Panc1 (cell line): ENCODE measurements at regions not wholly inside any gene's neighbourhood (a gene's known extent, or its start where the extent isn't known, plus 50 kb on each side); places are given as distances from the start of the nearest gene placed in this dataset.

Experiments
- ATAC-seq: fragments of 200-7000 bp; cut with Tn5 transposase; 2 replicates; pipeline ENCODE4 v1.9.1; 2020; ENCODE audit warnings: mild to moderate bottlenecking, moderate library complexity
- BruUV-seq: library from RNA; stranded (reverse); fragments of 400-500 nt; replicated peaks from 2 replicates; lab custom pipeline; 2021; lab: Mats Ljungman, UMichigan
- CTCF ChIA-PET: fragments of 300-600 bp; sonication (Branson Sonifier 250); formaldehyde crosslinking; loops from one replicate; lab custom pipeline; 2022; ENCODE audit warnings: antibody characterized with exemption; lab: Charles Lee
- POLR2A ChIA-PET: fragments of 300-600 bp; sonication (Branson Sonifier 250); formaldehyde crosslinking; loops from one replicate; lab custom pipeline; 2022; ENCODE audit warnings: antibody characterized with exemption; lab: Charles Lee
- DNase-seq: peaks from one replicate; pipeline ENCODE4 v3.0.0-alpha.2; 2010; ENCODE audit warnings: low read depth, low spot score
- H3K27ac ChIP-seq: 2 replicates; pipeline ENCODE4 v1.5.1; 2011; ENCODE audit warnings: mild to moderate bottlenecking, low read length, inconsistent platforms
- H3K27me3 ChIP-seq: fragments of 200-500 bp; sonication (Bioruptor generic); 2 replicates; pipeline ENCODE4 v1.6.0; 2014; ENCODE audit warnings: low read length, inconsistent platforms; ENCODE audit not compliant: control insufficient read depth, insufficient read depth
- H3K36me3 ChIP-seq: fragments of 200-500 bp; sonication (Bioruptor generic); 2 replicates; pipeline ENCODE4 v1.5.1; 2014; ENCODE audit warnings: inconsistent platforms, mild to moderate bottlenecking, low read length, moderate library complexity; ENCODE audit not compliant: control insufficient read depth, insufficient read depth
- H3K4me1 ChIP-seq: 2 replicates; pipeline ENCODE4 v1.5.1; 2011; ENCODE audit warnings: inconsistent platforms, mild to moderate bottlenecking, low read length, moderate library complexity; ENCODE audit not compliant: control insufficient read depth, insufficient read depth
- H3K4me3 ChIP-seq, 2 experiments: 2 replicates each; pipeline ENCODE4 v1.5.1; 2011 to 2012; ENCODE audit warnings: low read depth in 2 of 2, low read length in 2 of 2, mild to moderate bottlenecking in 2 of 2, inconsistent platforms in 1 of 2, moderate library complexity in 1 of 2
- H3K9me3 ChIP-seq: fragments of 200-500 bp; sonication (Bioruptor generic); 2 replicates; pipeline ENCODE4 v1.5.1; 2014; ENCODE audit warnings: low read depth, mild to moderate bottlenecking, inconsistent platforms, low read length, moderate library complexity; ENCODE audit not compliant: control insufficient read depth, insufficient read depth
- CTCF ChIP-seq: fragments of 450-650 bp; IDR thresholded peaks from 2 replicates; pipeline ENCODE4 v1.5.1; 2017; ENCODE audit warnings: mild to moderate bottlenecking
- POLR2AphosphoS5 ChIP-seq: IDR thresholded peaks from 2 replicates; pipeline ENCODE4 v1.6.1; 2012; ENCODE audit warnings: mild to moderate bottlenecking, low read depth, low read length, moderate library complexity
- REST ChIP-seq, 2 experiments: IDR thresholded peaks; 2 replicates each; pipeline ENCODE4 v1.6.1; 2011 to 2012; ENCODE audit warnings: low read depth in 2 of 2, control low read depth in 1 of 2, low read length in 1 of 2, mild to moderate bottlenecking in 1 of 2, moderate library complexity in 1 of 2; ENCODE audit not compliant: insufficient read depth in 1 of 2
- SIN3A ChIP-seq: IDR thresholded peaks from 2 replicates; pipeline ENCODE4 v1.6.1; 2012; ENCODE audit warnings: low read depth, mild to moderate bottlenecking, low read length, moderate library complexity, borderline replicate concordance; ENCODE audit not compliant: insufficient read depth
- TCF7L2 ChIP-seq: IDR thresholded peaks from 2 replicates; pipeline ENCODE4 v1.6.1; 2011; ENCODE audit warnings: mild to moderate bottlenecking, low read depth, low read length, inconsistent platforms
- in situ Hi-C: cut with HindIII; loops from 2 replicates; pipeline ENCODE4 v1.10.0; 2016; ENCODE audit warnings: low sequenced_read_pairs, low pct_unique_long_range_greater_than_20kb
- intact Hi-C: fragments of 100-400 bp; cut with micrococcal nuclease; formaldehyde crosslinking; loops from one replicate; pipeline ENCODE4 v1.10.0; 2022; ENCODE audit not compliant: unreplicated experiment

GRCh38 chr3:159845737-159846136 is 142.9 kb upstream of the IL12A start:
- no peaks in the 10 kb centered on the region for H3K9me3 ChIP-seq
- ChIA-PET CTCF (no interaction called here), POLR2A (no interaction called here)
- no peak for DNase-seq
- H3K4me1 ChIP-seq, result no peaks in the 10 kb centered on the region; the same call in 1 of the 2 replicates
- H3K4me3 ChIP-seq, result no peak overlapping the region
- intact Hi-C loops (no loop called here), in situ Hi-C loops (no loop called here)
- no peaks in the 10 kb centered on the region for H3K36me3 ChIP-seq
- BruUV-seq, result no TSS peak
- TF ChIP-seq CTCF (no peak), POLR2AphosphoS5 (no peak), REST (IDR thresholded peaks at IDR 0.05; ENCODE audit: insufficient read depth in 1 of 2, low read depth in 2 of 2, low read length in 1 of 2) (no peak)
- no peaks in the 10 kb centered on the region for H3K27me3 ChIP-seq
- H3K27ac ChIP-seq, result no peak overlapping the region
- no peak for ATAC-seq

GRCh38 chr3:159846255-159846654 is 142.4 kb upstream of the IL12A start:
- Histone ChIP-seq H3K4me3 (no peak overlapping the region), H3K27me3 (no peaks in the 10 kb centered on the region), H3K27ac (no peak overlapping the region), H3K36me3 (no peaks in the 10 kb centered on the region), H3K9me3 (no peaks in the 10 kb centered on the region), H3K4me1 (no peaks in the 10 kb centered on the region)
- ChIA-PET CTCF (no interaction called here), POLR2A (no interaction called here)
- no peak for DNase-seq
- ATAC-seq, result no peak
- intact Hi-C loops, result no loop called here
- in situ Hi-C loops, result no loop called here
- BruUV-seq, result no TSS peak
- TF ChIP-seq SIN3A, result no peak

GRCh38 chr3:159848348-159849118 is 140.1 kb upstream of the IL12A start:
- POLR2A ChIA-PET, result interaction anchor here (0.5 to 0.9 kb wide), 2 partner anchors 10 to 15 kb away, joined by 3 to 10 read pairs; no protein-coding TSS in a partner anchor
- Histone ChIP-seq H3K4me1 (peaks cover 16% of the 10 kb centered on the region), H3K9me3 (no peaks in the 10 kb centered on the region), H3K4me3 (no peak overlapping the region), H3K27me3 (no peaks in the 10 kb centered on the region), H3K27ac (no peak overlapping the region), H3K36me3 (no peaks in the 10 kb centered on the region)
- CTCF ChIA-PET, result no interaction called here
- intact Hi-C loops, result no loop called here
- DNase-seq (no peak), ATAC-seq (no peak)
- BruUV-seq, result no TSS peak
- in situ Hi-C loops, result no loop called here
- no peak for TF ChIP-seq CTCF
- no peak for TF ChIP-seq SIN3A
- TF ChIP-seq REST (IDR thresholded peaks at IDR 0.05; ENCODE audit: insufficient read depth in 1 of 2, low read depth in 2 of 2, low read length in 1 of 2), result no peak
- TF ChIP-seq POLR2AphosphoS5, result no peak
- TF ChIP-seq TCF7L2, result no peak
